ENCODE measurements at regions not wholly inside any gene's neighbourhood (a gene's known extent, or its start where the extent isn't known, plus 50 kb on each side); places are given as distances from the start of the nearest gene placed in this dataset.

DNA sequence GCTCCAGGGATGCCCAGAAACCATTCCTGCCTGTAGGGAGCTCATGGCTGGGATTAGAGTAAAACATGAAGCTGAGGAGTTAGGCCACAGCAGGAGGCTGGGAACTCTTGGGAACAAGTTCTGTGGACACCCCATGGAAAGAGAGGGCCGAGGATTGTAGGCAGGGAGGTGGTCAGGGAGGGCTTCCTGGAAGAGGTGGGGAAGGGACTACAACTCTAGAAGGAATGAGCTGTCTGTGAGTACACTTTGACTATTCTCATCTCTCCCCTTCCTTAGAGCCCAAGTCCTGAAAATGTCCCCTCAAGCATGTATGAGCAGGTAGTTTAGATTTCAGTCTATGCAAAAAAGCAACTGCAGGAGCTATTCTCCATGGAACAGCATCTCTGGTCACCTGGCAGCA lies 139.9 kb upstream of the GLI2 start:
- Histone ChIP-seq H3K4me3 (ENCODE audit: control insufficient read depth in 1 of 2, extremely low read depth in 1 of 2, low read length in 1 of 2) (no peak overlapping the region), H3K27ac (ENCODE audit: low read length) (no peak overlapping the region), H3K4me1 (ENCODE audit: control insufficient read depth in 1 of 2, extremely low read depth in 1 of 2, insufficient read depth in 2 of 2, low read length in 2 of 2) (no peaks in the 10 kb centered on the region), H3K36me3 (ENCODE audit: control insufficient read depth in 2 of 2, extremely low read depth in 1 of 2, insufficient read depth in 1 of 2, low read length in 1 of 2) (no peaks in the 10 kb centered on the region), H3K27me3 (replicated peaks in 1 of 2; ENCODE audit: control insufficient read depth in 2 of 2, extremely low read depth in 1 of 2, insufficient read depth in 2 of 2, low read length in 1 of 2) (peaks cover 0 to 26% of the 10 kb centered on the region in 2 experiments), H3K9me3 (no peaks in the 10 kb centered on the region)
- Mint-ChIP-seq H3K27me3 (peaks cover 1 to 9% of the 10 kb centered on the region in 2 donors), H3K27ac (no peak overlapping the region), H3K36me3 (no peaks in the 10 kb centered on the region), H3K9me3 (no peaks in the 10 kb centered on the region), H3K4me1 (no peaks in the 10 kb centered on the region), H3K4me3 (no peak overlapping the region)
- ATAC-seq (replicated peaks in 1 of 4) (no peak), DNase-seq (no peak)
- no CpG with 5 or more reads among the region's 1 CpG for WGBS (ENCODE audit: insufficient coverage)
- POLR2A ChIA-PET: no interaction called here
- CTCF ChIA-PET: no interaction called here

DNA sequence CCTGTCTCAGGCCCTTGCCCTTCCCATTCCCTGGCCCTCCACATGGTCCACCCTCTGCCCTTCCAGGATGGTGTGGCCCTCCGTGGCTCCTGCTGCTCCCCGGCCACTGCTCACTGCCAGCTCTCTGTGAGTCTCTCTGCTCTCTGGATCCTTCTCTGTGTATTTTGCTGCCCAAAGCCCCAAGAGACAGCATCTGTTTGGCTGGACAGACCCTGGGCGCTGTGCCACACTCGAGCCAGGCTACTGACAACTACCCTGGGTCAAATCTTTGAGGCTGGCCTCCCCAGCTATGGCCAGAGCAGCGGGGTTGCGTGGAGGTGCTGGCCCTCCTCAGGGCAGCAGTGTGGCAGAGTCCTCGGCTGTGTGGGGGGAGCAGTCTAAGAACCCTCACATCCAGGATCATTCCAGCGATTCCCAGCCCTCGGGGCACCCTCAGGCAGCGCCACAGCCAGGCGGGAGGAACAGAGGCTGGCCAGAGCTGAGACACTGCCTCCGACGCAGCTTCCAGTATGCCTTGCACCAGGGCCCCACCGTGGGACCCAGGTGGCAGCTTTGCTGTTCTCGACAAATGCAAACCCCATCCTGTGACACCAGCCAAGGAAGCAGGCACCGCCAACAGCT lies 139.4 kb upstream of the GLI2 start:
- ChIA-PET CTCF (no interaction called here), POLR2A (no interaction called here)
- H3K27ac ChIP-seq (ENCODE audit: low read length): no peak overlapping the region

DNA sequence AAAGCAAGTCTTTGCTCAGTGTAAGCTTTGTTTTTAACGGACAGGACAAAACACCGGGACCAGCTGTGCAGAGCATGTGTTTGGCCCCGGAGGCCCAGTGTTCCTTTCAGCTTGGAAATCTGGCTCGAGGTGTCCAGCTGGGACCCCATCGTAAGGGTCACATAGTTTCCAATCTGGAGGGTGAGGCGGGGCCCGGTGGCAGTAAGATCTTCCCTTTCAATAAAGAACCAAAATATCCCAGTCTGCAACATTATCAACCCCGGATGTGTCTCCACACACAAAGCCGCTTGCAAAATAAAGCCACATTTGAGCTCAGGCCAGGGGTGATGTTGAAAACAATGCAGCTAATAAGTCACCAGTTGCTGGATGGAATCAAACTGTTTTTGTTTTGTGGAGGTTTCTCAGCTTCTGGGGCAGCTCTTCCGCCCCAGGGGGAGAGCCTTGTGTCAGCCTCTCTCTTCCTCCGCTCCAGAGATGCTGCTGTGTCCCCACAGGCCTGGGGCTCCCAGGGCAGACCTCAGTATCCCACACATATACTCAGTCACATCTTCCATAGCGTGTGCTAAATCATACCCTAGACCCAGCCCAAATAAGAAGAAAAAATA lies 138.6 kb upstream of the GLI2 start:
- no peak for DNase-seq
- no peak overlapping the region for H3K4me3 ChIP-seq (ENCODE audit: control insufficient read depth in 1 of 2, extremely low read depth in 1 of 2, low read length in 1 of 2)
- Mint-ChIP-seq H3K27me3 (peaks cover 2 to 3% of the 10 kb centered on the region in 2 donors), H3K36me3 (no peaks in the 10 kb centered on the region), H3K4me3 (no peak overlapping the region), H3K9me3 (no peaks in the 10 kb centered on the region), H3K27ac (no peak overlapping the region), H3K4me1 (no peaks in the 10 kb centered on the region)
- no peaks in the 10 kb centered on the region for H3K4me1 ChIP-seq (ENCODE audit: control insufficient read depth in 1 of 2, extremely low read depth in 1 of 2, insufficient read depth in 2 of 2, low read length in 2 of 2)
- WGBS (ENCODE audit: insufficient coverage): 94% methylated on average over 6 of the region's 12 CpGs
- no peaks in the 10 kb centered on the region for H3K36me3 ChIP-seq (ENCODE audit: control insufficient read depth in 2 of 2, extremely low read depth in 1 of 2, insufficient read depth in 1 of 2, low read length in 1 of 2)
- ATAC-seq (replicated peaks in 1 of 4): no peak
- CTCF ChIA-PET: interaction anchor here in 1 of 2 donors (0.6 kb wide), 1 partner anchor 48 kb away, joined by 8 read pairs; no protein-coding TSS in a partner anchor
- peaks cover 0 to 15% of the 10 kb centered on the region in 2 experiments for H3K27me3 ChIP-seq (replicated peaks in 1 of 2; ENCODE audit: control insufficient read depth in 2 of 2, extremely low read depth in 1 of 2, insufficient read depth in 2 of 2, low read length in 1 of 2)
- no peak overlapping the region for H3K27ac ChIP-seq (ENCODE audit: low read length)
- POLR2A ChIA-PET: no interaction called here
- H3K9me3 ChIP-seq: no peaks in the 10 kb centered on the region

More for the DNA sequence above, 139.4 kb upstream of the GLI2 start:
- Mint-ChIP-seq H3K4me1 (no peaks in the 10 kb centered on the region), H3K27ac (no peak overlapping the region), H3K27me3 (peaks cover 1 to 7% of the 10 kb centered on the region in 2 donors), H3K4me3 (no peak overlapping the region), H3K9me3 (no peaks in the 10 kb centered on the region), H3K36me3 (no peaks in the 10 kb centered on the region)
- 72% methylated on average over 16 of the region's 16 CpGs for WGBS (ENCODE audit: insufficient coverage)
- ATAC-seq (replicated peaks in 1 of 4) (no peak), DNase-seq (no peak)
- H3K36me3 ChIP-seq (ENCODE audit: control insufficient read depth in 2 of 2, extremely low read depth in 1 of 2, insufficient read depth in 1 of 2, low read length in 1 of 2): no peaks in the 10 kb centered on the region
- H3K27me3 ChIP-seq (replicated peaks in 1 of 2; ENCODE audit: control insufficient read depth in 2 of 2, extremely low read depth in 1 of 2, insufficient read depth in 2 of 2, low read length in 1 of 2): peaks cover 0 to 20% of the 10 kb centered on the region in 2 experiments
- no peaks in the 10 kb centered on the region for H3K9me3 ChIP-seq
- H3K4me3 ChIP-seq (ENCODE audit: control insufficient read depth in 1 of 2, extremely low read depth in 1 of 2, low read length in 1 of 2): no peak overlapping the region
- H3K4me1 ChIP-seq (ENCODE audit: control insufficient read depth in 1 of 2, extremely low read depth in 1 of 2, insufficient read depth in 2 of 2, low read length in 2 of 2): no peaks in the 10 kb centered on the region

DNA sequence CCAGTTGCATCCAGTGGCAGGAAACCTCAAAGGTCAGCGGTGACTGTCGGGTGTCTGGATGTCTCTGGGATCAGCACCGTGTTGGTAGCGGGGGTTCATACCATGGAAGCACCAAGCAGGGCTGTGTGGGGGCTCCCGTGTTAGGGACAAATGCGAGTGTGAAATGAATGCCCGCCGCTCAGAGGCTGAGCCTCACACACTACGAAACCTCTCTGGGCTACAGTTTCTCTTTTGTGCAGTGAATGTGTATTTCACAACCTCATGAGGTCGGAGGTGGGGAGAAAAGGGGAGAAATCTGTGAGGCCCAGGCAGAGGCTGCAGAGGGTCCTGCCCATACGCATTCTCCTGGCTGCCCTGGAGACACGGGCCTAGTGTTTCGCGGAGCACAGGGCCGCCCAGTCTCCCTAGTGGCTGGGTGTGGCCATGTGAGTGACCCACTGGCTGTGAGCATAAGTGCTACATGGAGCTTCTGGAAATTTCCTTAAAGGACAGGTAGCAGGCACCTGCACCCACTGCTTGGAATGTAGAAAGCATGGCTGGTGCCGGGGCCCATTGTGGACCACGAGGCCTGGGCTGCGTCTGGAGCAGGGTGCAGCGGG lies 138.0 kb upstream of the GLI2 start:
- CTCF ChIA-PET: interaction anchor here in 1 of 2 donors (0.6 kb wide), 1 partner anchor 49 kb away, joined by 8 read pairs; no protein-coding TSS in a partner anchor
- Histone ChIP-seq H3K4me3 (ENCODE audit: control insufficient read depth in 1 of 2, extremely low read depth in 1 of 2, low read length in 1 of 2) (no peak overlapping the region), H3K9me3 (no peaks in the 10 kb centered on the region), H3K27ac (ENCODE audit: low read length) (no peak overlapping the region), H3K36me3 (ENCODE audit: control insufficient read depth in 2 of 2, extremely low read depth in 1 of 2, insufficient read depth in 1 of 2, low read length in 1 of 2) (no peaks in the 10 kb centered on the region), H3K4me1 (ENCODE audit: control insufficient read depth in 1 of 2, extremely low read depth in 1 of 2, insufficient read depth in 2 of 2, low read length in 2 of 2) (no peaks in the 10 kb centered on the region), H3K27me3 (replicated peaks in 1 of 2; ENCODE audit: control insufficient read depth in 2 of 2, extremely low read depth in 1 of 2, insufficient read depth in 2 of 2, low read length in 1 of 2) (peaks cover 0 to 15% of the 10 kb centered on the region in 2 experiments)
- no peaks in the 10 kb centered on the region for H3K36me3 Mint-ChIP-seq
- H3K9me3 Mint-ChIP-seq: no peaks in the 10 kb centered on the region
- POLR2A ChIA-PET: no interaction called here
- H3K4me1 Mint-ChIP-seq: no peaks in the 10 kb centered on the region
- H3K4me3 Mint-ChIP-seq: no peak overlapping the region
- peaks cover 3% of the 10 kb centered on the region in 2 donors for H3K27me3 Mint-ChIP-seq
- 83% methylated on average over 18 of the region's 19 CpGs for WGBS (ENCODE audit: insufficient coverage)
- DNase-seq (no peak), ATAC-seq (replicated peaks in 1 of 4) (no peak)
- H3K27ac Mint-ChIP-seq: no peak overlapping the region

DNA sequence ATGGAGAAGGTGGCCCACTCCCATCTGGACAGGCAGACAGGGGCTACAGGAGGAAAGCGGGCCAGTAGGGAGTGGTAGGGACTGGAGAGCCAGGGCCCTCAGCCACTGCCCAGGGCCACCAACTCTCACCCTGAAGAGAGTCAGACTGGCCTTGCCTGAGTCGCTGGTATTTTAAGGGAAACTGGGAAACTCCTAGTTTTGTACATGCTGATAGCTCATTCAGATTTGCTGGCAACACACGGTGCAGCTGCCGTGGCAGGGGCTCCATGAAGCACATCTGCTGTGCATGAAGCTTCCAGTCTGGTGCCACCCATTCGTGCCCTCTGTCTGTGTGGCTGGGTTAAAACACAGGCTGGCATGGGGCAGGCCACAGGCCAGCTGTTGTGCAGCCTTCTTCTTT lies 137.3 kb upstream of the GLI2 start:
- H3K4me1 ChIP-seq (ENCODE audit: control insufficient read depth in 1 of 2, extremely low read depth in 1 of 2, insufficient read depth in 2 of 2, low read length in 2 of 2): no peaks in the 10 kb centered on the region
- 69% methylated on average over 4 of the region's 5 CpGs for WGBS (ENCODE audit: insufficient coverage)
- ATAC-seq (replicated peaks in 1 of 4) (no peak), DNase-seq (no peak)
- H3K36me3 Mint-ChIP-seq: no peaks in the 10 kb centered on the region
- peaks cover 1 to 2% of the 10 kb centered on the region in 2 donors for H3K27me3 Mint-ChIP-seq
- no peak overlapping the region for H3K4me3 ChIP-seq (ENCODE audit: control insufficient read depth in 1 of 2, extremely low read depth in 1 of 2, low read length in 1 of 2)
- H3K27me3 ChIP-seq (replicated peaks in 1 of 2; ENCODE audit: control insufficient read depth in 2 of 2, extremely low read depth in 1 of 2, insufficient read depth in 2 of 2, low read length in 1 of 2): peaks cover 0 to 15% of the 10 kb centered on the region in 2 experiments
- H3K9me3 Mint-ChIP-seq: no peaks in the 10 kb centered on the region
- no peak overlapping the region for H3K27ac ChIP-seq (ENCODE audit: low read length)
- H3K9me3 ChIP-seq: no peaks in the 10 kb centered on the region
- no peaks in the 10 kb centered on the region for H3K36me3 ChIP-seq (ENCODE audit: control insufficient read depth in 2 of 2, extremely low read depth in 1 of 2, insufficient read depth in 1 of 2, low read length in 1 of 2)
- H3K4me1 Mint-ChIP-seq: no peaks in the 10 kb centered on the region
- CTCF ChIA-PET: no interaction called here
- H3K27ac Mint-ChIP-seq: no peak overlapping the region
- H3K4me3 Mint-ChIP-seq: no peak overlapping the region
- POLR2A ChIA-PET: no interaction called here

DNA sequence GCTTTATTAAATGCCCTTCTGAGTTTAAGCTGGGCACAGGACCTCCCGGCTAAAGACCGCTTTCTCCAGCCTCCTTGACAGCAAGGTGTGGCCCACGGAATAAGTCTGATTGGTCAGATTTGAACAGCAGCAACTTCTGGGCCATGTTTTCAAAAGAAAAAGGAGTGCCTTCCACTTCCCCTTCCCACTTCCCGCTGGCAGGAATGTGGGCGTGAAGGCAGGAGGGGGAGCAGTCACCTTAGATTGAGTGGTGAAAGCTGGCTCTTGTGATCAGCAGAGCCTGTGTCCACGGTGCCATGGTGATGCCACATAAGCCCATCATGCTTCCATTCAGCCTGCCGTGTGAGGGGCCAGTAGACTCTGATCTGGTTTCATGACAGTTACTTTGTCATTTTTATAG lies 136.6 kb upstream of the GLI2 start:
- Mint-ChIP-seq H3K27me3 (peaks cover 0 to 7% of the 10 kb centered on the region in 2 donors), H3K27ac (no peak overlapping the region), H3K4me1 (no peaks in the 10 kb centered on the region), H3K9me3 (no peaks in the 10 kb centered on the region), H3K4me3 (no peak overlapping the region), H3K36me3 (no peaks in the 10 kb centered on the region)
- Histone ChIP-seq H3K4me1 (ENCODE audit: control insufficient read depth in 1 of 2, extremely low read depth in 1 of 2, insufficient read depth in 2 of 2, low read length in 2 of 2) (no peaks in the 10 kb centered on the region), H3K27ac (ENCODE audit: low read length) (no peak overlapping the region), H3K36me3 (ENCODE audit: control insufficient read depth in 2 of 2, extremely low read depth in 1 of 2, insufficient read depth in 1 of 2, low read length in 1 of 2) (no peaks in the 10 kb centered on the region), H3K9me3 (no peaks in the 10 kb centered on the region), H3K4me3 (ENCODE audit: control insufficient read depth in 1 of 2, extremely low read depth in 1 of 2, low read length in 1 of 2) (no peak overlapping the region), H3K27me3 (replicated peaks in 1 of 2; ENCODE audit: control insufficient read depth in 2 of 2, extremely low read depth in 1 of 2, insufficient read depth in 2 of 2, low read length in 1 of 2) (peaks cover 0 to 15% of the 10 kb centered on the region in 2 experiments)
- ChIA-PET POLR2A (no interaction called here), CTCF (interaction anchor here in 1 of 2 donors (0.6 kb wide), 1 partner anchor 1213 kb away, joined by 3 read pairs; no protein-coding TSS in a partner anchor)
- DNase-seq (no peak), ATAC-seq (replicated peaks in 1 of 4) (no peak)
- WGBS (ENCODE audit: insufficient coverage): 100% methylated on average over 3 of the region's 7 CpGs

Data from T-cell (primary cell).